ENCODE measurements at regions not wholly inside any gene's neighbourhood (a gene's known extent, or its start where the extent isn't known, plus 50 kb on each side); places are given as distances from the start of the nearest gene placed in this dataset.
A peak's percentile ranks its signal among the peaks of the same experiment; 100 is the strongest.

DNA sequence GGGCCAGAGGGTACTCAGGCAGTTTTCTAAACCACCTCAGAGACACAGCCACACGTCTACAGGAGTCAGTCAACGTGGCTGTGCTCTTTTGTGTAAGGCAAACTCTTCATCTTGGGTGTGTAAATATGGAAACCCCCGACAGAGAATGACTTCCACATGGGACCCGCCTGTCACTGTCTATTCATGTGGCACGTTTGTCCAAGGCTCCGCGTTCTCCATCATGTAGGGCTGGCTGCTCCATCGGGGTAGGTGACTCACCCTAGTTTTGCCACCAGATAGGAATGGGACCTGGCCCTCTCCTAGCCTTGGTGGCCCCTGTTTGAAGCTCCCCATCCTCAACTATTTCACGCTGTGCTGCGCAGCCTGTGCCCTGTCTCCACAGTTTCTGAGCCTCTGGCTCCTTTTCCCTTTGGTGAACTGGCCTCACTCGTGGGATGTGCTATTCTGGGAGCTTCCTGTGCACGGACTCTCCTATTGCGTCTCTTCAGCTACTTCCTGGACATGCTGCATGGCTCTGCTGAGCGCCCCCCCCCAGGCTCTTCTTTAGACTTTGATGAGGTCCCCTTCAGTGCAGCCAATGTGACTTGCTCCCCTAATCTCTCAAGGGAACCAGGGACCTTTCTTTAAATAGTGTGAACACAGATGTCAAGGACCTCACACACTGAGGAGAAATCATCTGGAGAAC is 143.2 kb upstream of the PDE10A start:
- Histone ChIP-seq H3K27ac (ENCODE audit: low read depth, low read length) (no peak overlapping the region), H3K27me3 (ENCODE audit: control insufficient read depth, insufficient read depth, low read length) (peaks cover 23% of the 10 kb centered on the region), H3K4me1 (ENCODE audit: control insufficient read depth, insufficient read depth, low read length) (peaks cover 10% of the 10 kb centered on the region), H3K4me3 (ENCODE audit: low read depth, low read length) (no peak overlapping the region), H3K9me3 (ENCODE audit: control insufficient read depth, insufficient read depth, low read length) (no peaks in the 10 kb centered on the region), H3K36me3 (ENCODE audit: control insufficient read depth, insufficient read depth, low read length) (no peaks in the 10 kb centered on the region)
- 93% methylated on average over 10 of the region's 14 CpGs for WGBS (ENCODE audit: insufficient coverage)
- no peak for DNase-seq (ENCODE audit: low read depth in 4 of 6, low spot score in 6 of 6)

DNA sequence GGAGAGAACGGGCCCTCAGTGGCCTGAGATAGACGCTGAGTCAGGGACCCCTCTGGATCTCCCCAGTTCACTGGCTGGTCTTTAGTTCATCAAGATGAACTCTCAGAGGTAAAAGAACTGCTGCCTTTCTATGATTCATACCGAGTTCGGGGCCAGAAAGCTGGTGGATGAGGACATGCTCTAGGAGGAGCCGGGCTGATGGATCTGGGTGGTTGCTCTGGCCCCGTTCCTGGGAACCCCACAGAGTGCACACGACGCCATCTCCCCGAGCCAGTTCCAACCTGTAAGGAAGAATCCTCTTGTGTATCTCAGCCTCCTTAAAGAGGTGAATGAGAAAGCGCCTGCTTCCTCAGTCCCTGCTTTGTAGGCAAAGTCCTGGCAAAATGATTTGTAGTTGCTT is 142.6 kb upstream of the PDE10A start:
- Histone ChIP-seq H3K9me3 (ENCODE audit: control insufficient read depth, insufficient read depth, low read length) (no peaks in the 10 kb centered on the region), H3K4me1 (ENCODE audit: control insufficient read depth, insufficient read depth, low read length) (peaks cover 10% of the 10 kb centered on the region), H3K4me3 (ENCODE audit: low read depth, low read length) (no peak overlapping the region), H3K27me3 (ENCODE audit: control insufficient read depth, insufficient read depth, low read length) (peaks cover 23% of the 10 kb centered on the region), H3K27ac (ENCODE audit: low read depth, low read length) (no peak overlapping the region), H3K36me3 (ENCODE audit: control insufficient read depth, insufficient read depth, low read length) (no peaks in the 10 kb centered on the region)
- 79% methylated on average over 7 of the region's 10 CpGs for WGBS (ENCODE audit: insufficient coverage)
- no peak for DNase-seq (ENCODE audit: low read depth in 4 of 6, low spot score in 6 of 6)

DNA sequence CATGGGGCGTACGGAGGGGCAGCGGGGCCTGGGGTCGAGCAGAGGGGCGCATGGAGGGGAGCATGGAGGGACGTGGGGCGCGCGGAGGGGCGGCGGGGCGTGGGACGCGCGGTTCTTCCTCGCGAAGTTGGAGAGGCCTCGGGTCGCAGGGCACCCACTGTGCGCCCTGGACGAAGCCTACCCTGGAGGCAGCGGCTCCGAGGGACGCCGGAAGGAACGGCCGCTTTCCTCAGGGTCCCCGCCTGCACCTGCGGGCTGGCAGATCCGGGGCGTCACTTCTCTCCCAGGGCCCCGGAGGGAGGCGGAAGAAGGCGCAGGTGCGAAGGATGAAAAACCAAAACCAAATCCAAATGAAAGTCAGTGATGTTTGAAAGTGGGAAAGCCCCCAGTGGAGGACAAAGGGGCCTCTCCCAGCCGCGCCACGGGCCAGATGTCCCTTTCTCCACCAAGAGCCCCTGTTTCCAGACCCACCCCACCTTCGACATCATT is 142.1 kb upstream of the PDE10A start:
- DNase-seq (ENCODE audit: low read depth in 4 of 6, low spot score in 6 of 6): no peak
- 7% methylated on average over 34 of the region's 39 CpGs for WGBS (ENCODE audit: insufficient coverage)
- Histone ChIP-seq H3K4me1 (ENCODE audit: control insufficient read depth, insufficient read depth, low read length) (peaks cover 14% of the 10 kb centered on the region), H3K27ac (ENCODE audit: low read depth, low read length) (no peak overlapping the region), H3K27me3 (ENCODE audit: control insufficient read depth, insufficient read depth, low read length) (peaks cover 23% of the 10 kb centered on the region), H3K36me3 (ENCODE audit: control insufficient read depth, insufficient read depth, low read length) (no peaks in the 10 kb centered on the region), H3K4me3 (ENCODE audit: low read depth, low read length) (no peak overlapping the region), H3K9me3 (ENCODE audit: control insufficient read depth, insufficient read depth, low read length) (no peaks in the 10 kb centered on the region)

DNA sequence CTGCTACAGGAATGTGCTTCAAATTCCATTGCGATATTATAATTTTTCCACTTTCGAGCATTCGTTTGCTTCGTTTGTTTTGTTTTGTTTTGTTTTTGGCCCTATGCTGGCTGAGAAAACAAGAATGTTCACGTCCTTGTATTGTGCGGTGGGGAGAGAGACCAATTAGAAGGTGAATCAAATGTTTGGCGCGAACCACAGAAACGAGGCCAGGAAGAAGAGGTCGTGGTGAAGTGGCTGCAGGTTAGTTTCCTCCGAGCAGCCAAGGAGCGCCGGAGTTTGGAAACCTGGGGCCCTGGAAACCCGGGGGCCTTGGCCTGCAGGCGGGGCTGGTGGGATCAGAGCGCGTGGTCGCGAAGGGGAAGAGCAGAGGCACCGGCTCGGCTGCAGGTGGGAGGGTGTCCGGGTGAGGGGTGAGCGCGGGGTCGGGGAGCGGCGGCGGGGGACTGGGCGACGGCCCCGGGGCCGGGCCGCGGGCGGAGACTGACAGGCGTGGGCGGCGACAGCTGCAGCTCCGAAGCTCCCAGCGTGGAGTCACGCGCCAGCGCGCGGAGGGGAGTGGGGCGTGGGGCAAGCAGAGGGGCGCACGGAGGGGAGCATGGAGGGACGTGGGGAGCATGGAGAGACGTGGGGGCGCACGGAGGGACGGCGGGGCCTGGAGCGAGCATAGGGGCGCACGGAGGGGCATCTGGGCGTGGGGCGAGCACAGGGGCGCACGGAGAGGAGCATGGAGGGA is 141.5 kb upstream of the PDE10A start:
- Histone ChIP-seq H3K36me3 (ENCODE audit: control insufficient read depth, insufficient read depth, low read length) (no peaks in the 10 kb centered on the region), H3K4me1 (ENCODE audit: control insufficient read depth, insufficient read depth, low read length) (peaks cover 14% of the 10 kb centered on the region), H3K9me3 (ENCODE audit: control insufficient read depth, insufficient read depth, low read length) (no peaks in the 10 kb centered on the region), H3K27ac (ENCODE audit: low read depth, low read length) (no peak overlapping the region), H3K4me3 (ENCODE audit: low read depth, low read length) (peak overlapping the region; percentile 16), H3K27me3 (ENCODE audit: control insufficient read depth, insufficient read depth, low read length) (peaks cover 23% of the 10 kb centered on the region)
- WGBS (ENCODE audit: insufficient coverage): 4% methylated on average over 59 of the region's 61 CpGs
- peak in 2 of 6 donors; percentile 23 to 31 for DNase-seq (ENCODE audit: low read depth in 4 of 6, low spot score in 6 of 6)

DNA sequence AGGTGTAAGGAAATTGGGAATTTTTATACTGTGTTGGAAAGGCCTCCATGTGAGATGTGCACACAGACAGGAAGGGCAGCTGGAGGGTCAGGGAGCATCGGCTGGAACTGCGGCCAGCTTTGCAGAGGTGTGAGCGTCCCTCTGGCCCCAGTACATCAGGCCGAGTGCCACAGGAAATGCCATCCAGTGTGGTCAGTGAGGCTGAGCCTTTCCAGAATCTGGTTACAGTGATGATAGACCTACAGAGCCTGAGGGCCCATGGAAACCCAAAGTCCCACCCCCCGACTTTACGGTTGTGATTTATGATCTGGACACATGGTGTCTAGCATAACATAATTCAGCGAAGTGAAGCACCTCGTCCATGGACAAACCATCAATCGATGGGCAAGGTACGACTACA is 137.3 kb upstream of the PDE10A start:
- H3K9me3 ChIP-seq (ENCODE audit: control insufficient read depth, insufficient read depth, low read length): no peaks in the 10 kb centered on the region
- H3K27ac ChIP-seq (ENCODE audit: low read depth, low read length): no peak overlapping the region
- H3K4me1 ChIP-seq (ENCODE audit: control insufficient read depth, insufficient read depth, low read length): peaks cover 17% of the 10 kb centered on the region
- 87% methylated on average over 9 of the region's 10 CpGs for WGBS (ENCODE audit: insufficient coverage)
- H3K4me3 ChIP-seq (ENCODE audit: low read depth, low read length): no peak overlapping the region
- H3K27me3 ChIP-seq (ENCODE audit: control insufficient read depth, insufficient read depth, low read length): peaks cover 16% of the 10 kb centered on the region
- DNase-seq (ENCODE audit: low read depth in 4 of 6, low spot score in 6 of 6): no peak
- H3K36me3 ChIP-seq (ENCODE audit: control insufficient read depth, insufficient read depth, low read length): no peaks in the 10 kb centered on the region

DNA sequence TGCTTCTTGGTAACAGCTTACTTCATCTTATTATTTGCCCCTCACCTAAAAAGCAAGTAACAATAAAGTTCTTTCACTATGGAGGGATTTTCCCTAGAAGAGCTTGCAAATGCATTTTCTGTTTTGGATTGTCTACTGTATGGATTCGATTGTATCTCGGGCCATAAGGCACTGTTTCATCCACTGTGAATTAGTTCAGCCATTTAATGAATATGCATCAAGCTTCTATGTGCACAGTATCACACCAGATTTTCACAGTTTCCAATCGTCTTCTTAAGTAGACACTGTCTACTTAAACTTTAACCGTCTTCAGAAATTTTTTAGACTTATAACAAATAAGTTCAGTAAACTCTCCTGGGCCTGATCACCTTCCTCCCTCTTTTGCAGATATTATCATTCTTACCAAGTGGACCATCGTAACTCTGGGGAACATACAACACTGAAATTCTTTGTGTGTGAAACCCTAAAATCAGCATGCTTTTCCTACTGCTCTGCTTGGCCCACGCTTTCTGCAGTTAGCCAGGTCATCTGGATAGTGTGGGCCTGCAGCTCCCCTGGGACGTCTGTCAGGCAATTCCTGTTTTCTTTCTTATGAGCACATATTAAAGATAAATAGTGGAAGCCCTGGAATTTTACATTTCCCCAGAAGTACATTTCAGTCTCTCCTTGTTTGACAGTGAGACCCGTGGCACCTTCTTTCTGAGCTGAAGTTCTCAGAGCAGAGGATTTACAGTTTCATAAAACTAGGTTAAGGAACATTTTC is 136.5 kb upstream of the PDE10A start:
- Histone ChIP-seq H3K36me3 (ENCODE audit: control insufficient read depth, insufficient read depth, low read length) (no peaks in the 10 kb centered on the region), H3K9me3 (ENCODE audit: control insufficient read depth, insufficient read depth, low read length) (no peaks in the 10 kb centered on the region), H3K27ac (ENCODE audit: low read depth, low read length) (no peak overlapping the region), H3K4me3 (ENCODE audit: low read depth, low read length) (no peak overlapping the region), H3K27me3 (ENCODE audit: control insufficient read depth, insufficient read depth, low read length) (peaks cover 9% of the 10 kb centered on the region), H3K4me1 (ENCODE audit: control insufficient read depth, insufficient read depth, low read length) (peaks cover 11% of the 10 kb centered on the region)
- DNase-seq (ENCODE audit: low read depth in 4 of 6, low spot score in 6 of 6): peak in 1 of 6 donors; percentile 51
- 46% methylated on average over 5 of the region's 8 CpGs for WGBS (ENCODE audit: insufficient coverage)

DNA sequence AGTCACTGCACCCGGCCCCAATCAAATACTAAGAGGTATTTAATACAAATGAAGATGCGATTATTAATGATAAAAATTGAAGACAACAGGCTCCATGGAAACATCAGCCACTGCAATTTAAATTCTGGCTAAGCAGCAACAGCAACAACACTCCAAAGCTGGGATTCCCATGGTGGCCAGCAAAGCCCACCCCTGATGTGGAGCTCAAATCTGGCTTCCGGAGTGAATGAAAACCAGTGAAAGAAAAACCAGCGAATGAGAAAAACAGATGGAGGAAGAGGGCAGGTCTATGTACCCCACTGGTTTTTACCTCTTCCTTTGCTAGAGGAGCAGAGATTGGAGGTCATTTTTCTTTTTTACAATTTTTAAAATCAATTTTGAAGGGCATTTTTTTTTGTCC is 135.9 kb upstream of the PDE10A start:
- H3K36me3 ChIP-seq (ENCODE audit: control insufficient read depth, insufficient read depth, low read length): no peaks in the 10 kb centered on the region
- H3K27ac ChIP-seq (ENCODE audit: low read depth, low read length): no peak overlapping the region
- peaks cover 4% of the 10 kb centered on the region for H3K27me3 ChIP-seq (ENCODE audit: control insufficient read depth, insufficient read depth, low read length)
- no peak for DNase-seq (ENCODE audit: low read depth in 4 of 6, low spot score in 6 of 6)
- no peak overlapping the region for H3K4me3 ChIP-seq (ENCODE audit: low read depth, low read length)
- WGBS (ENCODE audit: insufficient coverage): no CpG with 5 or more reads among the region's 4 CpGs
- no peaks in the 10 kb centered on the region for H3K9me3 ChIP-seq (ENCODE audit: control insufficient read depth, insufficient read depth, low read length)
- H3K4me1 ChIP-seq (ENCODE audit: control insufficient read depth, insufficient read depth, low read length): peaks cover 8% of the 10 kb centered on the region

DNA sequence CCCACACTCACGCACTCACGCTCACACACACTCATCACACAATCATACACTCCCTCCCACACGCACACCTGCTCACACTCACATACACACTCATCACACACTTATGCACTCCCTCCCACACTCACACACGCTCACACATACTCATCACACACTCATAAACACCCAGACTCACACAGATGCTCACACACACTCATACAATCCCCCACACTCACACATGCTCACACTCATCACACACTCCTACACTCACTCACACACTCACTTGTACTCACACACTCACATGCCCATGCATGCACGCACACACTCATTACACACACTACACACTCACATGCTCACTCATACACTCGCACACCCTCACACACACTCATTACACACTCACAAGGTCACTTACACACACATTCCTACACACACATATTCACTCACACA is 131.1 kb upstream of the PDE10A start:
- no peaks in the 10 kb centered on the region for H3K36me3 ChIP-seq (ENCODE audit: control insufficient read depth, insufficient read depth, low read length)
- H3K4me1 ChIP-seq (ENCODE audit: control insufficient read depth, insufficient read depth, low read length): peaks cover 3% of the 10 kb centered on the region
- no peak overlapping the region for H3K27ac ChIP-seq (ENCODE audit: low read depth, low read length)
- WGBS (ENCODE audit: insufficient coverage): 96% methylated on average over 6 of the region's 6 CpGs
- DNase-seq (ENCODE audit: low read depth in 4 of 6, low spot score in 6 of 6): no peak
- H3K9me3 ChIP-seq (ENCODE audit: control insufficient read depth, insufficient read depth, low read length): no peaks in the 10 kb centered on the region
- no peak overlapping the region for H3K4me3 ChIP-seq (ENCODE audit: low read depth, low read length)
- H3K27me3 ChIP-seq (ENCODE audit: control insufficient read depth, insufficient read depth, low read length): no peaks in the 10 kb centered on the region

DNA sequence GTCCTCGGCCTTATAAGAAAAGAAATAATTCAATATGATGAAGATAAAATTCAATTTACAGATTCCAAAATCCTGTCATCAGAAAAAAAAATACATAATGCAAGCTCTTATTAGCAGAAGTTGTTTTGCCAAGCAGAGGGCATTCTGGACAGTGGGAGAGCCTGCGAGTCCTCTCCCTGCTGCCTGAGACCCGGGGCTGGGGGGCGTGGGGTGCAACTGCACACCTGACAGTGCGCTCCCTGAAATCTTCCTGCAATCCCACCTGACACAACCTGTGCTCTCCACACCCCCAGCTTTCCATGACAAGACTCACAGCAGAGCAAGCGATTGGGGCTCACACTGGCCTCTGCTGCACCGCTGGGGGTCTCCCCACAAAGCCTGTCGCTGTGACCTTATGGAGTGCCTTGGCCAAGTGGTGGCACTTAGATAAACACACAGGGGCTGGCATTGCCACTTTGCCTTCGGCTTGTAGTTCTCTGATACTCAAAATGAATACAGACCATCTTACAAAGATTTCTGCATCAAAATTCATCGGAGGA is 130.3 kb upstream of the PDE10A start:
- H3K4me3 ChIP-seq (ENCODE audit: low read depth, low read length): no peak overlapping the region
- 88% methylated on average over 7 of the region's 10 CpGs for WGBS (ENCODE audit: insufficient coverage)

More for the DNA sequence above, 130.3 kb upstream of the PDE10A start:
- no peak overlapping the region for H3K27ac ChIP-seq (ENCODE audit: low read depth, low read length)
- no peak for DNase-seq (ENCODE audit: low read depth in 4 of 6, low spot score in 6 of 6)
- H3K4me1 ChIP-seq (ENCODE audit: control insufficient read depth, insufficient read depth, low read length): no peaks in the 10 kb centered on the region
- H3K36me3 ChIP-seq (ENCODE audit: control insufficient read depth, insufficient read depth, low read length): no peaks in the 10 kb centered on the region
- no peaks in the 10 kb centered on the region for H3K9me3 ChIP-seq (ENCODE audit: control insufficient read depth, insufficient read depth, low read length)
- no peaks in the 10 kb centered on the region for H3K27me3 ChIP-seq (ENCODE audit: control insufficient read depth, insufficient read depth, low read length)

Data from spinal cord (tissue), 9 donors.